Aorta (tissue), 5 donors: ENCODE measurements at regions not wholly inside any gene's neighbourhood (a gene's known extent, or its start where the extent isn't known, plus 50 kb on each side); places are given as distances from the start of the nearest gene placed in this dataset.

Experiments
- ATAC-seq: fragments of 200-7000 bp; cut with Tn5 transposase; one replicate; pipeline ENCODE4 v1.9.1; 2022; ENCODE audit warnings: moderate library complexity; ENCODE audit not compliant: low FRiP score
- DNase-seq, 2 donors: peaks; one replicate each; pipeline ENCODE4 v3.0.0-alpha.2; 2020
- H3K27ac ChIP-seq, 2 donors: one replicate each; pipeline ENCODE4 v1.5.1; 2013; ENCODE audit warnings: low read length in 2 of 2, mild to moderate bottlenecking in 2 of 2, moderate library complexity in 2 of 2, control low read depth in 1 of 2, inconsistent platforms in 1 of 2, low read depth in 1 of 2
- H3K27me3 ChIP-seq, 2 donors: one replicate each; pipeline ENCODE4 v1.6.1; 2013; ENCODE audit warnings: control low read depth in 1 of 2, low read length in 1 of 2, mild to moderate bottlenecking in 1 of 2, moderate library complexity in 1 of 2; ENCODE audit not compliant: insufficient read depth in 2 of 2, control insufficient read depth in 1 of 2
- H3K36me3 ChIP-seq, 2 donors: one replicate each; pipeline ENCODE4 v1.6.1; 2013; ENCODE audit warnings: control low read depth in 1 of 2, low read length in 1 of 2, mild to moderate bottlenecking in 1 of 2; ENCODE audit not compliant: insufficient read depth in 2 of 2, control insufficient read depth in 1 of 2
- H3K4me1 ChIP-seq, 2 donors: one replicate each; pipeline ENCODE4 v1.6.1; 2013; ENCODE audit warnings: low read length in 2 of 2, control low read depth in 1 of 2, mild to moderate bottlenecking in 1 of 2, moderate library complexity in 1 of 2; ENCODE audit not compliant: insufficient read depth in 2 of 2, control insufficient read depth in 1 of 2
- H3K4me3 ChIP-seq, 2 donors: one replicate each; pipeline ENCODE4 v1.5.1; 2013; ENCODE audit warnings: low read length in 2 of 2, control low read depth in 1 of 2, mild to moderate bottlenecking in 1 of 2
- H3K9me3 ChIP-seq: one replicate; pipeline ENCODE4 v1.6.1; 2013; ENCODE audit warnings: mild to moderate bottlenecking, low read length; ENCODE audit not compliant: control insufficient read depth
- WGBS, 2 donors: extraction: QIAGEN DNeasy Blood & Tissue Kit; methylation state at CpG; one replicate each; pipeline ENCODE4 v1.1.7; 2013; 5-methylcytosine and 5-hydroxymethylcytosine counted together
- intact Hi-C, 2 donors: fragments of 100-400 bp; cut with DNase I; formaldehyde crosslinking; loops; one replicate each; pipeline versions ENCODE4 v1.14.2 to v1.15.0; 2022
- donor health status: healthy with polysubstance abuse.
- donor health status: Bipolar disorder and iron deficiency.
- donor health status: DM: no; HTN: no; CAD: no.
- donor health status: DM: no; HTN: no; CAD: no.
- donor health status: DM: yes; HTN: yes; CAD: no.

DNA sequence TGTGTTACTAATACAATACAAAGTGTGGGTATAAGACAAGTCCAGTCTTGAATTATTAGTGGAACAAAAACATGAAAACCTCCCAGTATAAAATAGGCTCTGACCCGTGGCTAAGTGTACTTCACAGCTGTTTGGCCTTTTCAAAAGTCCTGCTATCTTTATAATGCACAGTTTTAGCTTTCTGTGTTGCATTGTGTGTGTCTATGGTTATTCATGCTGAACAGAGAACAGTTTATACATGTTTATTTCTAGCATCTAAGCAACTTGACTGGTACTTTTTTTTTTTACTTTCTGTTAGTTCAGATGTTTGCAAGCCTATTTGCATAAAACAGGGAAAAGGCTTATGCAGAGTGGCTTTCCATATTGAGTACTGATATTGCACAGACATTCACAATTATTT lies 119.2 kb upstream of the CCN2 start:
- ATAC-seq (no peak), DNase-seq (no peak)
- Histone ChIP-seq H3K36me3 (no peaks in the 10 kb centered on the region), H3K4me3 (no peak overlapping the region), H3K27me3 (no peaks in the 10 kb centered on the region), H3K4me1 (no peaks in the 10 kb centered on the region), H3K27ac (no peak overlapping the region), H3K9me3 (no peaks in the 10 kb centered on the region)
- intact Hi-C loops: no loop called here
- WGBS, 2 donors: 11 to 31% methylated on average over 1 of the region's 1 CpG

DNA sequence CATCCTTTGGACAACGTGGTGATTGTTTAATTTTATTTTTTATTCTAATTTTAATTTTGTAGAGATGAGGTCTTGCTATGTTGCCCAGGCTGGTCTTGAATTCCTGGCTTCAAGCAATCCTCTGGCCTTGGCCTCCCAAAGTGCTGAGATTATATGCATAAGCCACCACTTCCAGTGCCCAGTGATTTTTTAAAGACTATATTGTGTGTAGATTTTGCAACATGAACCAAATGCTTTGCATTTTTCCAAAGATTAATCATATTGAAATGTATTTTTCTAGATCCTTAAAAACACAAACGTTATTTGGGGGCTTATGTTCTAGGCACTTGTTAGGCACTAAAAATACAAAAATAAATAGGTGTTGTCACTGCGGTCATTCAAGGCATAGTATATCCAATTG lies 117.6 kb upstream of the CCN2 start:
- 63 to 79% methylated on average over 3 of the region's 3 CpGs for WGBS, 2 donors
- no peaks in the 10 kb centered on the region for H3K27me3 ChIP-seq
- no peak for ATAC-seq
- no peak overlapping the region for H3K27ac ChIP-seq
- H3K4me3 ChIP-seq: no peak overlapping the region
- no peaks in the 10 kb centered on the region for H3K36me3 ChIP-seq
- peaks cover 0 to 1% of the 10 kb centered on the region in 2 donors for H3K4me1 ChIP-seq
- DNase-seq: no peak
- no peaks in the 10 kb centered on the region for H3K9me3 ChIP-seq
- intact Hi-C loops: loop anchor here in 1 of 2 donors (10.0 kb wide), 1 partner anchor 54 kb away; no protein-coding TSS in a partner anchor

DNA sequence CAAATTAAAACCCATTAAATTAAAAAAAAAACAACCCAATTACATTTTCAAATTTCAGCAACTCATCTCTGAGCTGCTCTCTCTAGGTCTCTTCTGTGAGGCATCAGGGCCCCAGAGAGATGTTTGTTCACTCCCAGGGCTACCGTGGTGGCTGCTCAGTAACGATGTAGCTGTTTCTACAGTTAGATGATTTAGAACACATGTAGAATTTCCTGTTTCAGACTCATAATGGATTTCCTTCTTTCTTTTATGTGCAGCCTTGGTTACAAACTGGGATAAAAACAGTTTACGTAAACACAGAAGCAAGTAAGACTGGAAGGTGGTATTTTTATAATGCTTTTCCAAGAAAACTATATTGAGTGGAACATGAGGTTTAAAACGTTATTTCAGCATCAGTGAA lies 116.1 kb upstream of the CCN2 start:
- H3K27me3 ChIP-seq: no peaks in the 10 kb centered on the region
- intact Hi-C loops: loop anchor here in 1 of 2 donors (10.0 kb wide), 1 partner anchor 52 kb away; no protein-coding TSS in a partner anchor

GRCh38 chr6:132065556-132065955 lies 114.4 kb upstream of the CCN2 start:
- no peak overlapping the region for H3K4me3 ChIP-seq

More for the DNA sequence above, 116.1 kb upstream of the CCN2 start:
- no peaks in the 10 kb centered on the region for H3K9me3 ChIP-seq
- H3K27ac ChIP-seq: no peak overlapping the region
- no peak for ATAC-seq
- H3K4me1 ChIP-seq: peaks cover 0 to 3% of the 10 kb centered on the region in 2 donors
- H3K36me3 ChIP-seq: no peaks in the 10 kb centered on the region
- no peak for DNase-seq
- WGBS, 2 donors: 35 to 37% methylated on average over 4 of the region's 4 CpGs
- no peak overlapping the region for H3K4me3 ChIP-seq

DNA sequence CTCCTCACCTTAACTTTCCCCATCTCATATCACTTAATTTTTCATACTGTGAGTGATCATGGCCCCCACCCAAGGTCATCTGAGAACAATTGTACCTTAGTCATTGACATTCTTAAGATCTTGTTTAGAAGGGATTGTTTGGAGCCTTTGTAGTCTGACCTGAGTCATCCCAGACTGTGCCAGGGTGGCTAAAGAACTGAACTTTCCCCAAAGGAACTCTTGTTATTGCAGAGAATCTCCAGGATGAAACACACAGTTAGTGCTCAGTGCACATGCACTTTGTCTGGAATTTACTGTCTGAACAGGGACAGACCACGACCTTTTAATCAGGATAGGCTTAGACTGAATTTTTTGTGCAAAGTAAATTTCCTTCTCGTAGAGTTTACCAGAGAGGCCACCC lies 112.6 kb upstream of the CCN2 start:
- H3K27ac ChIP-seq: no peak overlapping the region

More at GRCh38 chr6:132065556-132065955, 114.4 kb upstream of the CCN2 start:
- Histone ChIP-seq H3K27ac (no peak overlapping the region), H3K9me3 (no peaks in the 10 kb centered on the region), H3K4me1 (peaks cover 0 to 3% of the 10 kb centered on the region in 2 donors), H3K36me3 (no peaks in the 10 kb centered on the region), H3K27me3 (no peaks in the 10 kb centered on the region)
- 80 to 91% methylated on average over 2 of the region's 2 CpGs for WGBS, 2 donors
- no peak for DNase-seq
- intact Hi-C loops: loop anchor here in 1 of 2 donors (10.0 kb wide), 1 partner anchor 51 kb away; no protein-coding TSS in a partner anchor
- ATAC-seq: no peak

DNA sequence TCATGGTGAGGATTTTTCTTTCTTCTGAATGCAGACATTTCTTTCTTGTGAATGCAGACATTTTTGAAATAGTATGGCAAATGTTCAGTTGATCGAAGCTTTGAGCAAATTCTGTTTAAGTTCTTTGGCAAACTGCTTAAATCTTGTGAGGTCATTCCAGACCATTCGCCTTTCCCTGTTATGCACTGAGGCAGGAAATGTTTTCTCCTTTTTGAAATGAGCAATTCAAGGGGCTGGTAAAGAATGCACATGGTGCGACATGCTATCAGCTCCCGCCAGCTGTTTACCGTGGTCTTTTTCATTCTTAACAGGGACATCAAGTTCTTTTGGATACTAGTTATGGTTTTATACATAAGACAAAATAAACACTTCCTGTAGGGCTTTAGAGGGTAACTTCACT lies 112.0 kb upstream of the CCN2 start:
- ATAC-seq (no peak), DNase-seq (no peak)
- no peaks in the 10 kb centered on the region for H3K9me3 ChIP-seq
- H3K36me3 ChIP-seq: no peaks in the 10 kb centered on the region
- H3K4me1 ChIP-seq: peaks cover 0 to 3% of the 10 kb centered on the region in 2 donors
- H3K27ac ChIP-seq: no peak overlapping the region
- no peak overlapping the region for H3K4me3 ChIP-seq
- 26 to 27% methylated on average over 5 of the region's 5 CpGs for WGBS, 2 donors
- no peaks in the 10 kb centered on the region for H3K27me3 ChIP-seq
- intact Hi-C loops: loop anchor here in 1 of 2 donors (10.0 kb wide), 1 partner anchor 48 kb away; no protein-coding TSS in a partner anchor

More for the DNA sequence above, 112.6 kb upstream of the CCN2 start:
- Histone ChIP-seq H3K4me3 (no peak overlapping the region), H3K4me1 (peaks cover 0 to 3% of the 10 kb centered on the region in 2 donors), H3K9me3 (no peaks in the 10 kb centered on the region), H3K27me3 (no peaks in the 10 kb centered on the region), H3K36me3 (no peaks in the 10 kb centered on the region)
- DNase-seq (no peak), ATAC-seq (no peak)
- WGBS, 2 donors: 61 to 63% methylated on average over 2 of the region's 2 CpGs
- intact Hi-C loops: loop anchor here in 1 of 2 donors (10.0 kb wide), 1 partner anchor 49 kb away; no protein-coding TSS in a partner anchor

- Histone ChIP-seq H3K9me3 (no peaks in the 10 kb centered on the region), H3K4me3 (no peak overlapping the region), H3K27me3 (no peaks in the 10 kb centered on the region), H3K4me1 (peaks cover 0 to 3% of the 10 kb centered on the region in 2 donors), H3K27ac (no peak overlapping the region), H3K36me3 (no peaks in the 10 kb centered on the region)
- WGBS, 2 donors: 78 to 83% methylated on average over 3 of the region's 3 CpGs
- DNase-seq (no peak), ATAC-seq (no peak)
- intact Hi-C loops: loop anchor here in 1 of 2 donors (10.0 kb wide), 1 partner anchor 48 kb away; no protein-coding TSS in a partner anchor
Observed at GRCh38 chr6:132062626-132063025, 111.5 kb upstream of the CCN2 start.

- H3K36me3 ChIP-seq: no peaks in the 10 kb centered on the region
Observed at GRCh38 chr6:132061381-132061780, 110.2 kb upstream of the CCN2 start.

GRCh38 chr6:132060591-132060990 lies 109.4 kb upstream of the CCN2 start:
- WGBS, 2 donors: 86 to 87% methylated on average over 4 of the region's 4 CpGs
- H3K4me3 ChIP-seq: no peak overlapping the region
- H3K9me3 ChIP-seq: peaks cover 1% of the 10 kb centered on the region
- peaks cover 0 to 3% of the 10 kb centered on the region in 2 donors for H3K4me1 ChIP-seq
- ATAC-seq: no peak
- no peaks in the 10 kb centered on the region for H3K36me3 ChIP-seq
- DNase-seq: no peak
- no peaks in the 10 kb centered on the region for H3K27me3 ChIP-seq
- intact Hi-C loops: loop anchor here in 1 of 2 donors (10.0 kb wide), 1 partner anchor 46 kb away; no protein-coding TSS in a partner anchor
- no peak overlapping the region for H3K27ac ChIP-seq

More at GRCh38 chr6:132061381-132061780, 110.2 kb upstream of the CCN2 start:
- DNase-seq (no peak), ATAC-seq (no peak)
- no peak overlapping the region for H3K4me3 ChIP-seq
- H3K27ac ChIP-seq: no peak overlapping the region
- peaks cover 1% of the 10 kb centered on the region for H3K9me3 ChIP-seq
- intact Hi-C loops: loop anchor here in 1 of 2 donors (10.0 kb wide), 1 partner anchor 47 kb away; no protein-coding TSS in a partner anchor
- WGBS, 2 donors: 65 to 74% methylated on average over 1 of the region's 1 CpG
- H3K27me3 ChIP-seq: no peaks in the 10 kb centered on the region
- peaks cover 0 to 3% of the 10 kb centered on the region in 2 donors for H3K4me1 ChIP-seq
